ENCODE measurements at regions not wholly inside any gene's neighbourhood (a gene's known extent, or its start where the extent isn't known, plus 50 kb on each side); places are given as distances from the start of the nearest gene placed in this dataset.

- no peak overlapping the region for H3K4me2 ChIP-seq (ENCODE audit: low read depth, low read length, poor library complexity, severe bottlenecking)
- no peak overlapping the region for H3K27ac ChIP-seq (ENCODE audit: low read length)
- DNase-seq, result no peak
- H3K36me3 ChIP-seq (ENCODE audit: insufficient read depth, low read length), result no peaks in the 10 kb centered on the region
- H3K4me1 ChIP-seq (ENCODE audit: low read length), result no peaks in the 10 kb centered on the region
- H3K79me2 ChIP-seq (ENCODE audit: low read length), result no peaks in the 10 kb centered on the region
- H2AFZ ChIP-seq (ENCODE audit: low read length), result no peak overlapping the region
- no peaks in the 10 kb centered on the region for H3K9me3 ChIP-seq (ENCODE audit: low read length)
- H3K27me3 ChIP-seq (ENCODE audit: low read length), result no peaks in the 10 kb centered on the region
- H3K4me3 ChIP-seq (ENCODE audit: low read length), result no peak overlapping the region
- H4K20me1 ChIP-seq (ENCODE audit: insufficient read depth, low read depth, low read length), result no peaks in the 10 kb centered on the region
- no peak overlapping the region for H3K9ac ChIP-seq (ENCODE audit: low read length)
- no peaks in the 10 kb centered on the region for H3K9me2 ChIP-seq (replicated peaks; ENCODE audit: insufficient read depth, low read length)
Observed at GRCh38 chr2:168300460-168300859, 53.1 kb upstream of the STK39 start.

GRCh38 chr2:168304024-168304681 lies 56.8 kb upstream of the STK39 start:
- no peak overlapping the region for H3K4me2 ChIP-seq (ENCODE audit: low read depth, low read length, poor library complexity, severe bottlenecking)

GRCh38 chr2:168307379-168307778 lies 60.0 kb upstream of the STK39 start:
- Histone ChIP-seq H2AFZ (ENCODE audit: low read length) (no peak overlapping the region), H3K79me2 (ENCODE audit: low read length) (no peaks in the 10 kb centered on the region), H3K27me3 (ENCODE audit: low read length) (no peaks in the 10 kb centered on the region), H3K9ac (ENCODE audit: low read length) (no peak overlapping the region), H3K9me2 (replicated peaks; ENCODE audit: insufficient read depth, low read length) (no peaks in the 10 kb centered on the region), H3K27ac (ENCODE audit: low read length) (no peak overlapping the region), H3K4me1 (ENCODE audit: low read length) (no peaks in the 10 kb centered on the region), H3K36me3 (ENCODE audit: insufficient read depth, low read length) (no peaks in the 10 kb centered on the region), H4K20me1 (ENCODE audit: insufficient read depth, low read depth, low read length) (no peaks in the 10 kb centered on the region), H3K4me3 (ENCODE audit: low read length) (no peak overlapping the region), H3K4me2 (ENCODE audit: low read depth, low read length, poor library complexity, severe bottlenecking) (no peak overlapping the region), H3K9me3 (ENCODE audit: low read length) (no peaks in the 10 kb centered on the region)
- no peak for DNase-seq

More at GRCh38 chr2:168304024-168304681, 56.8 kb upstream of the STK39 start:
- no peaks in the 10 kb centered on the region for H3K9me2 ChIP-seq (replicated peaks; ENCODE audit: insufficient read depth, low read length)
- DNase-seq, result no peak
- H4K20me1 ChIP-seq (ENCODE audit: insufficient read depth, low read depth, low read length), result no peaks in the 10 kb centered on the region
- no peaks in the 10 kb centered on the region for H3K36me3 ChIP-seq (ENCODE audit: insufficient read depth, low read length)
- no peak overlapping the region for H3K4me3 ChIP-seq (ENCODE audit: low read length)
- no peaks in the 10 kb centered on the region for H3K9me3 ChIP-seq (ENCODE audit: low read length)
- H3K27me3 ChIP-seq (ENCODE audit: low read length), result no peaks in the 10 kb centered on the region
- H3K27ac ChIP-seq (ENCODE audit: low read length), result no peak overlapping the region
- H2AFZ ChIP-seq (ENCODE audit: low read length), result no peak overlapping the region
- no peaks in the 10 kb centered on the region for H3K4me1 ChIP-seq (ENCODE audit: low read length)
- H3K9ac ChIP-seq (ENCODE audit: low read length), result no peak overlapping the region
- H3K79me2 ChIP-seq (ENCODE audit: low read length), result no peaks in the 10 kb centered on the region

GRCh38 chr2:168310580-168310979 lies 63.2 kb upstream of the STK39 start:
- no peaks in the 10 kb centered on the region for H3K9me3 ChIP-seq (ENCODE audit: low read length)
- H3K27me3 ChIP-seq (ENCODE audit: low read length), result no peaks in the 10 kb centered on the region
- H3K4me3 ChIP-seq (ENCODE audit: low read length), result no peak overlapping the region
- H3K36me3 ChIP-seq (ENCODE audit: insufficient read depth, low read length), result no peaks in the 10 kb centered on the region
- DNase-seq, result no peak
- H4K20me1 ChIP-seq (ENCODE audit: insufficient read depth, low read depth, low read length), result no peaks in the 10 kb centered on the region
- H3K9me2 ChIP-seq (replicated peaks; ENCODE audit: insufficient read depth, low read length), result no peaks in the 10 kb centered on the region
- no peak overlapping the region for H3K9ac ChIP-seq (ENCODE audit: low read length)
- H3K27ac ChIP-seq (ENCODE audit: low read length), result no peak overlapping the region
- no peaks in the 10 kb centered on the region for H3K4me1 ChIP-seq (ENCODE audit: low read length)
- H3K4me2 ChIP-seq (ENCODE audit: low read depth, low read length, poor library complexity, severe bottlenecking), result no peak overlapping the region
- no peaks in the 10 kb centered on the region for H3K79me2 ChIP-seq (ENCODE audit: low read length)
- H2AFZ ChIP-seq (ENCODE audit: low read length), result no peak overlapping the region

- Histone ChIP-seq H3K4me3 (ENCODE audit: low read length) (no peak overlapping the region), H3K27me3 (ENCODE audit: low read length) (no peaks in the 10 kb centered on the region), H3K4me1 (ENCODE audit: low read length) (no peaks in the 10 kb centered on the region), H2AFZ (ENCODE audit: low read length) (no peak overlapping the region), H3K9ac (ENCODE audit: low read length) (no peak overlapping the region), H3K9me3 (ENCODE audit: low read length) (no peaks in the 10 kb centered on the region), H3K9me2 (replicated peaks; ENCODE audit: insufficient read depth, low read length) (no peaks in the 10 kb centered on the region), H3K36me3 (ENCODE audit: insufficient read depth, low read length) (no peaks in the 10 kb centered on the region), H4K20me1 (ENCODE audit: insufficient read depth, low read depth, low read length) (no peaks in the 10 kb centered on the region), H3K79me2 (ENCODE audit: low read length) (no peaks in the 10 kb centered on the region), H3K27ac (ENCODE audit: low read length) (no peak overlapping the region), H3K4me2 (ENCODE audit: low read depth, low read length, poor library complexity, severe bottlenecking) (no peak overlapping the region)
- no peak for DNase-seq
Observed at GRCh38 chr2:168311261-168311910, 64.0 kb upstream of the STK39 start.

- no peaks in the 10 kb centered on the region for H3K36me3 ChIP-seq (ENCODE audit: insufficient read depth, low read length)
- no peaks in the 10 kb centered on the region for H3K79me2 ChIP-seq (ENCODE audit: low read length)
- no peak overlapping the region for H3K9ac ChIP-seq (ENCODE audit: low read length)
- no peak overlapping the region for H3K4me2 ChIP-seq (ENCODE audit: low read depth, low read length, poor library complexity, severe bottlenecking)
- no peak overlapping the region for H3K27ac ChIP-seq (ENCODE audit: low read length)
- H2AFZ ChIP-seq (ENCODE audit: low read length), result no peak overlapping the region
- no peak overlapping the region for H3K4me3 ChIP-seq (ENCODE audit: low read length)
- no peak for DNase-seq
- no peaks in the 10 kb centered on the region for H3K9me2 ChIP-seq (replicated peaks; ENCODE audit: insufficient read depth, low read length)
- H3K4me1 ChIP-seq (ENCODE audit: low read length), result no peaks in the 10 kb centered on the region
- no peaks in the 10 kb centered on the region for H3K27me3 ChIP-seq (ENCODE audit: low read length)
- H3K9me3 ChIP-seq (ENCODE audit: low read length), result no peaks in the 10 kb centered on the region
- H4K20me1 ChIP-seq (ENCODE audit: insufficient read depth, low read depth, low read length), result no peaks in the 10 kb centered on the region
Observed at GRCh38 chr2:168312036-168312822, 64.8 kb upstream of the STK39 start.

- H3K36me3 ChIP-seq (ENCODE audit: insufficient read depth, low read length), result no peaks in the 10 kb centered on the region
- no peaks in the 10 kb centered on the region for H3K9me2 ChIP-seq (replicated peaks; ENCODE audit: insufficient read depth, low read length)
- no peaks in the 10 kb centered on the region for H3K27me3 ChIP-seq (ENCODE audit: low read length)
- H3K9me3 ChIP-seq (ENCODE audit: low read length), result no peaks in the 10 kb centered on the region
- H3K4me3 ChIP-seq (ENCODE audit: low read length), result no peak overlapping the region
- H3K27ac ChIP-seq (ENCODE audit: low read length), result no peak overlapping the region
- no peaks in the 10 kb centered on the region for H3K79me2 ChIP-seq (ENCODE audit: low read length)
- DNase-seq, result no peak
- no peak overlapping the region for H2AFZ ChIP-seq (ENCODE audit: low read length)
- no peaks in the 10 kb centered on the region for H3K4me1 ChIP-seq (ENCODE audit: low read length)
- H3K9ac ChIP-seq (ENCODE audit: low read length), result no peak overlapping the region
- no peak overlapping the region for H3K4me2 ChIP-seq (ENCODE audit: low read depth, low read length, poor library complexity, severe bottlenecking)
- H4K20me1 ChIP-seq (ENCODE audit: insufficient read depth, low read depth, low read length), result no peaks in the 10 kb centered on the region
Observed at GRCh38 chr2:168314236-168314635, 66.8 kb upstream of the STK39 start.

GRCh38 chr2:168315331-168316072 lies 68.1 kb upstream of the STK39 start:
- no peak for DNase-seq
- no peaks in the 10 kb centered on the region for H3K79me2 ChIP-seq (ENCODE audit: low read length)
- no peak overlapping the region for H2AFZ ChIP-seq (ENCODE audit: low read length)
- H4K20me1 ChIP-seq (ENCODE audit: insufficient read depth, low read depth, low read length), result no peaks in the 10 kb centered on the region
- no peak overlapping the region for H3K9ac ChIP-seq (ENCODE audit: low read length)
- no peak overlapping the region for H3K4me2 ChIP-seq (ENCODE audit: low read depth, low read length, poor library complexity, severe bottlenecking)
- no peaks in the 10 kb centered on the region for H3K4me1 ChIP-seq (ENCODE audit: low read length)
- H3K9me3 ChIP-seq (ENCODE audit: low read length), result no peaks in the 10 kb centered on the region
- H3K9me2 ChIP-seq (replicated peaks; ENCODE audit: insufficient read depth, low read length), result no peaks in the 10 kb centered on the region
- H3K4me3 ChIP-seq (ENCODE audit: low read length), result no peak overlapping the region
- H3K27ac ChIP-seq (ENCODE audit: low read length), result no peak overlapping the region
- H3K27me3 ChIP-seq (ENCODE audit: low read length), result no peaks in the 10 kb centered on the region
- no peaks in the 10 kb centered on the region for H3K36me3 ChIP-seq (ENCODE audit: insufficient read depth, low read length)
